Endodermal cell (in vitro differentiated cells): ENCODE measurements at regions not wholly inside any gene's neighbourhood (a gene's known extent, or its start where the extent isn't known, plus 50 kb on each side); places are given as distances from the start of the nearest gene placed in this dataset.

Experiments used
- DNase-seq: peaks from one replicate; pipeline ENCODE4 v3.0.0-alpha.2; 2017
- H3K27ac ChIP-seq: 2 replicates; pipeline ENCODE4 v1.5.1; 2013; ENCODE audit warnings: mild to moderate bottlenecking, low read depth, low read length, moderate library complexity
- H3K27me3 ChIP-seq: 2 replicates; pipeline ENCODE4 v1.6.1; 2013; ENCODE audit warnings: mild to moderate bottlenecking, low read length, moderate library complexity; ENCODE audit not compliant: insufficient read depth, control insufficient read depth, poor library complexity, severe bottlenecking
- H3K36me3 ChIP-seq: 2 replicates; pipeline ENCODE4 v1.7.0; 2013; ENCODE audit warnings: mild to moderate bottlenecking, low read length, moderate library complexity; ENCODE audit not compliant: control insufficient read depth, insufficient read depth
- H3K4me1 ChIP-seq: one replicate; pipeline ENCODE4 v1.7.0; 2013; ENCODE audit warnings: low read length; ENCODE audit not compliant: control insufficient read depth, insufficient read depth
- H3K4me3 ChIP-seq: 2 replicates; pipeline ENCODE4 v1.5.1; 2013; ENCODE audit warnings: mild to moderate bottlenecking, low read length, moderate library complexity
- H3K9ac ChIP-seq: 2 replicates; pipeline ENCODE4 v1.6.1; 2013; ENCODE audit warnings: mild to moderate bottlenecking, low read length, moderate library complexity; ENCODE audit not compliant: poor library complexity, severe bottlenecking; ENCODE audit errors: extremely low read depth
- H3K9me3 ChIP-seq: 2 replicates; pipeline ENCODE4 v1.6.1; 2013; ENCODE audit warnings: mild to moderate bottlenecking, low read length, moderate library complexity; ENCODE audit not compliant: control insufficient read depth
- H3K27ac Mint-ChIP-seq: 2 replicates; pipeline ENCODE4 v1.8.0; 2020; ENCODE audit warnings: mixed read lengths
- H3K27me3 Mint-ChIP-seq: 2 replicates; pipeline ENCODE4 v1.8.0; 2021; ENCODE audit warnings: mild to moderate bottlenecking, mixed read lengths; ENCODE audit not compliant: insufficient read depth
- H3K36me3 Mint-ChIP-seq: 2 replicates; pipeline ENCODE4 v1.8.0; 2020; ENCODE audit warnings: low read depth, mixed read lengths
- H3K4me1 Mint-ChIP-seq: 2 replicates; pipeline ENCODE4 v1.8.0; 2020; ENCODE audit warnings: mixed read lengths
- H3K4me3 Mint-ChIP-seq: 2 replicates; pipeline ENCODE4 v1.8.0; 2020; ENCODE audit warnings: mild to moderate bottlenecking, moderate library complexity, mixed read lengths
- H3K9me3 Mint-ChIP-seq: 2 replicates; pipeline ENCODE4 v1.8.0; 2020; ENCODE audit warnings: mild to moderate bottlenecking, mixed read lengths
- WGBS, 2 experiments: methylation state at CpG; one replicate each; pipeline versions ENCODE4 v1.1.5 to v1.1.7; 2013; ENCODE audit warnings: missing lambda C conversion rate in 2 of 2, mixed read lengths in 1 of 2; ENCODE audit not compliant: insufficient coverage in 1 of 2, insufficient read length in 1 of 2; 5-methylcytosine and 5-hydroxymethylcytosine counted together
- TF ChIP-seq, protein P1 (sequence below): fragments of 200-600 bp; sonication (generic); conservative IDR thresholded peaks from 2 replicates; pipeline ENCODE4 v1.5.0; 2021; ENCODE audit warnings: antibody characterized with exemption, mild to moderate bottlenecking

GRCh38 chr4:131367441-131367840 is 1781.7 kb upstream of the PCDH10 start:
- Histone ChIP-seq H3K9me3 (no peaks in the 10 kb centered on the region), H3K9ac (no peak overlapping the region), H3K4me3 (no peak overlapping the region), H3K36me3 (no peaks in the 10 kb centered on the region), H3K4me1 (no peaks in the 10 kb centered on the region), H3K27ac (no peak overlapping the region), H3K27me3 (no peaks in the 10 kb centered on the region)
- H3K4me3 Mint-ChIP-seq, result no peak overlapping the region
- peaks cover 6% of the 10 kb centered on the region for H3K4me1 Mint-ChIP-seq
- TF ChIP-seq, protein P1, sequence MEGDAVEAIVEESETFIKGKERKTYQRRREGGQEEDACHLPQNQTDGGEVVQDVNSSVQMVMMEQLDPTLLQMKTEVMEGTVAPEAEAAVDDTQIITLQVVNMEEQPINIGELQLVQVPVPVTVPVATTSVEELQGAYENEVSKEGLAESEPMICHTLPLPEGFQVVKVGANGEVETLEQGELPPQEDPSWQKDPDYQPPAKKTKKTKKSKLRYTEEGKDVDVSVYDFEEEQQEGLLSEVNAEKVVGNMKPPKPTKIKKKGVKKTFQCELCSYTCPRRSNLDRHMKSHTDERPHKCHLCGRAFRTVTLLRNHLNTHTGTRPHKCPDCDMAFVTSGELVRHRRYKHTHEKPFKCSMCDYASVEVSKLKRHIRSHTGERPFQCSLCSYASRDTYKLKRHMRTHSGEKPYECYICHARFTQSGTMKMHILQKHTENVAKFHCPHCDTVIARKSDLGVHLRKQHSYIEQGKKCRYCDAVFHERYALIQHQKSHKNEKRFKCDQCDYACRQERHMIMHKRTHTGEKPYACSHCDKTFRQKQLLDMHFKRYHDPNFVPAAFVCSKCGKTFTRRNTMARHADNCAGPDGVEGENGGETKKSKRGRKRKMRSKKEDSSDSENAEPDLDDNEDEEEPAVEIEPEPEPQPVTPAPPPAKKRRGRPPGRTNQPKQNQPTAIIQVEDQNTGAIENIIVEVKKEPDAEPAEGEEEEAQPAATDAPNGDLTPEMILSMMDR, result no peak
- no peaks in the 10 kb centered on the region for H3K36me3 Mint-ChIP-seq
- no peaks in the 10 kb centered on the region for H3K27me3 Mint-ChIP-seq
- no peak overlapping the region for H3K27ac Mint-ChIP-seq
- DNase-seq, result no peak
- WGBS, 2 experiments, result 88% methylated on average over 2 of the region's 2 CpGs; no CpG with 5 or more reads in 1 of the 2 experiments
- H3K9me3 Mint-ChIP-seq, result no peaks in the 10 kb centered on the region

GRCh38 chr4:131370846-131371245 is 1778.2 kb upstream of the PCDH10 start:
- H3K4me3 Mint-ChIP-seq, result no peak overlapping the region
- Histone ChIP-seq H3K4me3 (no peak overlapping the region), H3K27ac (no peak overlapping the region), H3K27me3 (no peaks in the 10 kb centered on the region), H3K9me3 (no peaks in the 10 kb centered on the region), H3K36me3 (no peaks in the 10 kb centered on the region), H3K9ac (no peak overlapping the region), H3K4me1 (no peaks in the 10 kb centered on the region)
- no peaks in the 10 kb centered on the region for H3K27me3 Mint-ChIP-seq
- H3K9me3 Mint-ChIP-seq, result no peaks in the 10 kb centered on the region
- TF ChIP-seq, protein P1, result no peak
- DNase-seq, result no peak
- H3K4me1 Mint-ChIP-seq, result peaks cover 6% of the 10 kb centered on the region
- H3K27ac Mint-ChIP-seq, result no peak overlapping the region
- no peaks in the 10 kb centered on the region for H3K36me3 Mint-ChIP-seq

DNA sequence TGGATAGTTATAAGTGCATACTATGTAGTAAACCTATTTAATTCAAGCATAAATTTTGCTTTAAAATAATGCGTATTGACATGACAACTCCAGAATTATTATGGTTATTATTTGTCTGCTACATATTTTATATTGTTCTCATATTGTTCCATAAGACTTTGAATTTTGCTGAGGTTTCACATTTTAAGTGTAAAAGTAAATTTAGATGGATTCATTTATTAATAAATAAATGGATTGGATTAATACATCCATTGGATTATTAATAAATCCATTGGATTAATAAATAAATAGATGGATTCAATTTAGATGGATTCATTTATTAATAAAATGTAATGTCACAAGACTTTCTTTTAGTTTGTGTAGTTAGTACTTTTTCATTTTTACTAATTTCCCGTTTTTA is 1768.0 kb upstream of the PCDH10 start:
- peaks cover 6% of the 10 kb centered on the region for H3K9me3 ChIP-seq
- no peaks in the 10 kb centered on the region for H3K27me3 ChIP-seq
- H3K36me3 ChIP-seq, result no peaks in the 10 kb centered on the region
- no peak overlapping the region for H3K9ac ChIP-seq
- Mint-ChIP-seq H3K27ac (no peak overlapping the region), H3K9me3 (peaks cover 2% of the 10 kb centered on the region), H3K4me3 (no peak overlapping the region), H3K27me3 (peaks cover 8% of the 10 kb centered on the region), H3K4me1 (no peaks in the 10 kb centered on the region), H3K36me3 (no peaks in the 10 kb centered on the region)
- no peak for DNase-seq
- WGBS, 2 experiments, result no CpG with 5 or more reads among the region's 2 CpGs
- no peaks in the 10 kb centered on the region for H3K4me1 ChIP-seq
- TF ChIP-seq, protein P1, result no peak
- no peak overlapping the region for H3K4me3 ChIP-seq
- H3K27ac ChIP-seq, result no peak overlapping the region
